IPS-18a (cell line): ENCODE measurements at regions not wholly inside any gene's neighbourhood (a gene's known extent, or its start where the extent isn't known, plus 50 kb on each side); places are given as distances from the start of the nearest gene placed in this dataset.

Source experiments
- H3K27ac ChIP-seq: one replicate; pipeline ENCODE4 v1.5.1; 2013; ENCODE audit warnings: low read length
- H3K27me3 ChIP-seq: one replicate; pipeline ENCODE4 v1.6.1; 2013; ENCODE audit warnings: mild to moderate bottlenecking, low read length; ENCODE audit not compliant: control insufficient read depth, insufficient read depth
- H3K36me3 ChIP-seq: one replicate; pipeline ENCODE4 v1.6.1; 2013; ENCODE audit warnings: low read depth, low read length; ENCODE audit not compliant: control insufficient read depth
- H3K4me1 ChIP-seq: one replicate; pipeline ENCODE4 v1.6.1; 2013; ENCODE audit warnings: low read depth, low read length; ENCODE audit not compliant: control insufficient read depth
- H3K4me3 ChIP-seq: one replicate; pipeline ENCODE4 v1.5.1; 2013; ENCODE audit warnings: low read length
- H3K9ac ChIP-seq: one replicate; pipeline ENCODE4 v1.6.1; 2013; ENCODE audit warnings: mild to moderate bottlenecking, low read length, moderate library complexity
- H3K9me3 ChIP-seq: one replicate; pipeline ENCODE4 v1.6.1; 2013; ENCODE audit warnings: low read depth, low read length; ENCODE audit not compliant: control insufficient read depth

GRCh38 chr14:50037852-50038251 is 78.5 kb downstream of the VCPKMT start:
- Histone ChIP-seq H3K4me1 (no peaks in the 10 kb centered on the region), H3K4me3 (no peak overlapping the region), H3K9ac (no peak overlapping the region), H3K27me3 (no peaks in the 10 kb centered on the region), H3K9me3 (no peaks in the 10 kb centered on the region), H3K36me3 (no peaks in the 10 kb centered on the region), H3K27ac (no peak overlapping the region)

- Histone ChIP-seq H3K4me1 (no peaks in the 10 kb centered on the region), H3K9me3 (no peaks in the 10 kb centered on the region), H3K4me3 (no peak overlapping the region), H3K36me3 (no peaks in the 10 kb centered on the region), H3K9ac (no peak overlapping the region), H3K27me3 (no peaks in the 10 kb centered on the region), H3K27ac (no peak overlapping the region)
Observed at GRCh38 chr14:50038398-50039119, 77.8 kb downstream of the VCPKMT start.

GRCh38 chr14:50039120-50039517 is 77.3 kb downstream of the VCPKMT start:
- H3K4me3 ChIP-seq = no peak overlapping the region
- no peaks in the 10 kb centered on the region for H3K9me3 ChIP-seq
- no peak overlapping the region for H3K9ac ChIP-seq
- H3K4me1 ChIP-seq = no peaks in the 10 kb centered on the region
- H3K27me3 ChIP-seq = no peaks in the 10 kb centered on the region
- no peaks in the 10 kb centered on the region for H3K36me3 ChIP-seq
- H3K27ac ChIP-seq = no peak overlapping the region

- Histone ChIP-seq H3K27ac (no peak overlapping the region), H3K27me3 (no peaks in the 10 kb centered on the region), H3K36me3 (no peaks in the 10 kb centered on the region), H3K4me3 (no peak overlapping the region), H3K4me1 (no peaks in the 10 kb centered on the region), H3K9ac (no peak overlapping the region), H3K9me3 (no peaks in the 10 kb centered on the region)
Observed at GRCh38 chr14:50039734-50040400, 76.5 kb downstream of the VCPKMT start.

GRCh38 chr14:50040401-50040775 is 76.0 kb downstream of the VCPKMT start:
- no peaks in the 10 kb centered on the region for H3K36me3 ChIP-seq
- H3K4me1 ChIP-seq = no peaks in the 10 kb centered on the region
- no peak overlapping the region for H3K9ac ChIP-seq
- H3K9me3 ChIP-seq = no peaks in the 10 kb centered on the region
- H3K27me3 ChIP-seq = no peaks in the 10 kb centered on the region
- no peak overlapping the region for H3K4me3 ChIP-seq
- no peak overlapping the region for H3K27ac ChIP-seq

DNA sequence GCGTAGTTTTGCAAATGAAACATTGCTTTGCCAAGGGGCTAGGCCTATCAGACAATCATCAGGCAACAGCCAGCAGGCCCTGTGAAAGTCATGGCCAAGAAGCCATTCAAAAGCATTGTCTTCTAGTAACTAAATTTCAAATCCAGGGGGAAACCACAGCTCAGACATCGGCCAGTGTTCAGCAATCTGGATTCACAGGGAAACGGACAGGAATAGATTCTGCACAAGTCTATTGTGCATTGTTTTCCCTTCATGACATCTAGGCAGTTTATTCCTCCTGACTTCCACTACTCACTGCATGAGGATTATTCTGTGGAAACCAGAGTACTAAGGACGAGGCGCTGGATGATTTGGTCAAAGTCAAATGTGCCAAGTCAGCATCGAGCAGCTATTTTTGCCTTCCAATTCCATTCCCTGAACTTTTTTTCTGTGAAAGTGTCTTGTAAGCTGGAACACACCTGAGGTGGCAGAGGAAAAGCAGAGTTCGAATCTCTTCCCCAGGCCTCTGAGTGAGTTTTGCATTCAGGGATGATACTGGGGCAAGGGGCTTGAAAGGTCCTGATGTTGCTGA is 75.4 kb downstream of the VCPKMT start:
- Histone ChIP-seq H3K9me3 (no peaks in the 10 kb centered on the region), H3K4me3 (no peak overlapping the region), H3K27me3 (no peaks in the 10 kb centered on the region), H3K36me3 (no peaks in the 10 kb centered on the region), H3K4me1 (no peaks in the 10 kb centered on the region), H3K9ac (no peak overlapping the region), H3K27ac (no peak overlapping the region)

- Histone ChIP-seq H3K9ac (no peak overlapping the region), H3K27ac (no peak overlapping the region), H3K36me3 (no peaks in the 10 kb centered on the region), H3K4me3 (no peak overlapping the region), H3K27me3 (no peaks in the 10 kb centered on the region), H3K9me3 (no peaks in the 10 kb centered on the region), H3K4me1 (no peaks in the 10 kb centered on the region)
Observed at GRCh38 chr14:50041980-50042379, 74.4 kb downstream of the VCPKMT start.

DNA sequence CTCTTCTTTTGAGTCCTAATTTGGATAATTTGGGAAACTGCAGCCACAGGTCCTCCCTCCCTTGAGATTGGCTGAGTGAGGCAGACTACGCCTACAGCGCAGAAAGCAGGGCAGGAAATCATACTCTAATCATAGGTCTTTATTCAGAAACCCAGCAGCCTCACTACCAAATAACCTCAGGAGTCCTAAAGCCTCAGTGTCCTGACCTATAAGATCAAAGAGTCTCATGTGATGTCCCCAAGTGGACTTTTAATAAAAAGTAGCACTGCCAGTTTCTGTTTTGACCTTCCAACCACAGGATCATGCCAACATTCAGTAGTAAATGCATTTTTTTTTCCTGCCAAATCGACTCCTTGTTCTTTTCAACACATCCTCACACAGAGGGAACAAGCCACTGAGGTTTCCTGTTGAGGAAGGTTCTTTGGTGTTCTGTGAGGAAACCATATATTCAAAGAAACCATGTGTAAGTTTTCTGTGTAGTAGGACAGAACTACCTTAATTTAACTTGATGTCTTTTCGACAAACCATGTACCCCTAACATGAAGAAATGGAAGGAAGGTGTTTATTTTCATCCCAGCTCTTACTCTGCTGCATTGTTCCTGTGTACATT is 72.2 kb downstream of the VCPKMT start:
- no peak overlapping the region for H3K9ac ChIP-seq
- H3K9me3 ChIP-seq = no peaks in the 10 kb centered on the region
- H3K4me1 ChIP-seq = no peaks in the 10 kb centered on the region
- H3K36me3 ChIP-seq = no peaks in the 10 kb centered on the region
- H3K27me3 ChIP-seq = no peaks in the 10 kb centered on the region
- H3K27ac ChIP-seq = no peak overlapping the region
- H3K4me3 ChIP-seq = no peak overlapping the region

DNA sequence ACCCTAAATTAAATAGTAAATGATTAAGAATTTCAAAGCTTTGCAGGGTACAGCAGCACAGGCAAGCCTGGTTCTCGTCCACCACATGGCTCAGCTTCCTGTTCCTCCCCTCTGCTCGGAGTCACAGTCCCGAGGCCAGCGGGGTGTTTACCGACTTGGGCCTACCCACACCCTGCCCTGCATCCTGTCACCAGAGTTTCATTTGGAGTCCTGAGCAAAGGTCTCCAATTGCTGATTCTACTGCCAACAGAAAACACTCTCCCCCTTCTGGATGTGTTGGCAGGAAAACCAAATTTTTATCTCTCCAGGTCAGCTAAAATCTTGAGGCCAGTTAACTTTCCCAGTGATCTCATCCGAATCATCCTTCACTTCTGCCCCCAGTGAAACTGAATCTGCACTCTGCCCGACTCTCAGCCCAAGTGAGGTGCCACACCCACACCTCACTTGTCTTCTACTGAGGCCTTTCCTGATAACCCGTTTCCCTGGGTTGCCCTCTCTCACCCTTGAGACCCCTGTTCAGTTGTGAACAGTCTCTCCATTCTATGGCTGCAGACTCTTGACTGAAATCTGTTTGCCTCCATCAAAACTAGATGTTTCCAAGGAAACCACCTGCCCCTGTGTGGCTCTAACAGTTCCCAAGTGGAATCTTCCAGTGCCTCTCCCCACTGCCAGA is 71.2 kb downstream of the VCPKMT start:
- Histone ChIP-seq H3K4me1 (no peaks in the 10 kb centered on the region), H3K9ac (no peak overlapping the region), H3K27me3 (no peaks in the 10 kb centered on the region), H3K9me3 (no peaks in the 10 kb centered on the region), H3K4me3 (no peak overlapping the region), H3K27ac (no peak overlapping the region), H3K36me3 (no peaks in the 10 kb centered on the region)

DNA sequence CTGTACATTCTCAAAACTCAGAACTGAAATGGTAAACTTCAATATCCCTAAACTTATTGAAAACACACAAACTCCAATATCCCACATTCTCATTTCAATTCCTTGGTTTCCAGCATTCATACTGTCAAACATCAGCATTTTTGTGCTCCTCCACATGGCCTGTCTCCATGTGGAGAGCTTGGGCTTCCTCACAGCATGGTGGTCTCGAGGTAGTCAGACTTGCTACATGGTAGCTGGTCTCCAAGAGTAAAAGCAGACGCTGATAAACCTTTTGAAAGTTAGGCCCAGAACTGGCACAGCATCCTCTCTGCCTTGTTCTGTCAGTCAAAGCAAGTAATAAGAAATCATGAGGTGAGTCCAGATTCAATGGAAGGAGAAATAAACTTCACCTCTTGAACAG is 70.5 kb downstream of the VCPKMT start:
- Histone ChIP-seq H3K9ac (no peak overlapping the region), H3K27ac (no peak overlapping the region)

DNA sequence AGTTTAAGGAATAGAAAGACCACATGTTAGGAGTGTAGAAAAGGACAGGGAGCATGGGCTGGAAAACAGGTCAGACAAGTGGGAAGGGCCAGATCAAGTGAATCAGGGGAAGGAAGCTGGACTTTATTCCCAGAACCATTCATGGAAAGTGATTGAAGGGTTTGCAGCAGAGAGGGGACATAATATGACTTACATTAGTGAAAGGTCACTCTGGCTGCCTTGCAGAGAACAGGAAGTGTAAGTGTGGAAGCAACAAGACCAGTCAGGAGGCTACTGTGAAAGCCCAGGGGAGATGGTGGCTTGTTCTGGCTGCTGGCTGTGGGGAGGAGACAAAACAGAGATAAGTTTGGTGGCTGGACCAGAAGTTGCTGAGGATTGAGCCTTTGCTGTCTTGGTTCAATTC is 69.1 kb downstream of the VCPKMT start:
- Histone ChIP-seq H3K27me3 (no peaks in the 10 kb centered on the region), H3K36me3 (no peaks in the 10 kb centered on the region), H3K9me3 (no peaks in the 10 kb centered on the region), H3K27ac (no peak overlapping the region), H3K4me1 (no peaks in the 10 kb centered on the region), H3K9ac (no peak overlapping the region), H3K4me3 (no peak overlapping the region)

More for the DNA sequence above, 70.5 kb downstream of the VCPKMT start:
- H3K9me3 ChIP-seq = no peaks in the 10 kb centered on the region
- H3K4me1 ChIP-seq = no peaks in the 10 kb centered on the region
- no peaks in the 10 kb centered on the region for H3K27me3 ChIP-seq
- H3K36me3 ChIP-seq = no peaks in the 10 kb centered on the region
- H3K4me3 ChIP-seq = no peak overlapping the region
